ENCODE measurements at regions not wholly inside any gene's neighbourhood (a gene's known extent, or its start where the extent isn't known, plus 50 kb on each side); places are given as distances from the start of the nearest gene placed in this dataset.

- DNase-seq (ENCODE audit: low read depth in 1 of 2, low spot score in 2 of 2): no peak
- no peaks in the 10 kb centered on the region for H3K27me3 ChIP-seq (replicated peaks)
- H3K36me3 ChIP-seq: no peaks in the 10 kb centered on the region
- H3K27ac ChIP-seq: no peak overlapping the region
- H3K4me1 ChIP-seq (replicated peaks): no peaks in the 10 kb centered on the region
- no peak overlapping the region for H3K4me3 ChIP-seq
- no peaks in the 10 kb centered on the region for H3K9me3 ChIP-seq (replicated peaks)
Measured at GRCh38 chr11:116257092-116257491, 515.7 kb downstream of the BUD13 start.

GRCh38 chr11:116256215-116256614 is 516.6 kb downstream of the BUD13 start:
- Histone ChIP-seq H3K4me1 (replicated peaks) (no peaks in the 10 kb centered on the region), H3K9me3 (replicated peaks) (no peaks in the 10 kb centered on the region), H3K4me3 (no peak overlapping the region), H3K27me3 (replicated peaks) (no peaks in the 10 kb centered on the region), H3K36me3 (no peaks in the 10 kb centered on the region), H3K27ac (no peak overlapping the region)
- DNase-seq (ENCODE audit: low read depth in 1 of 2, low spot score in 2 of 2): no peak

GRCh38 chr11:116255321-116255953 is 517.4 kb downstream of the BUD13 start:
- Histone ChIP-seq H3K9me3 (replicated peaks) (no peaks in the 10 kb centered on the region), H3K36me3 (no peaks in the 10 kb centered on the region), H3K27ac (no peak overlapping the region), H3K27me3 (replicated peaks) (no peaks in the 10 kb centered on the region), H3K4me1 (replicated peaks) (no peaks in the 10 kb centered on the region), H3K4me3 (no peak overlapping the region)
- no peak for DNase-seq (ENCODE audit: low read depth in 1 of 2, low spot score in 2 of 2)

- H3K4me1 ChIP-seq (replicated peaks): no peaks in the 10 kb centered on the region
- H3K4me3 ChIP-seq: no peak overlapping the region
- no peak overlapping the region for H3K27ac ChIP-seq
- no peak for DNase-seq (ENCODE audit: low read depth in 1 of 2, low spot score in 2 of 2)
- no peaks in the 10 kb centered on the region for H3K36me3 ChIP-seq
- no peaks in the 10 kb centered on the region for H3K27me3 ChIP-seq (replicated peaks)
- H3K9me3 ChIP-seq (replicated peaks): no peaks in the 10 kb centered on the region
Measured at GRCh38 chr11:116250155-116250554, 522.6 kb downstream of the BUD13 start.

- no peak for DNase-seq (ENCODE audit: low read depth in 1 of 2, low spot score in 2 of 2)
- H3K27ac ChIP-seq: no peak overlapping the region
- no peak overlapping the region for H3K4me3 ChIP-seq
- no peaks in the 10 kb centered on the region for H3K9me3 ChIP-seq (replicated peaks)
- H3K36me3 ChIP-seq: no peaks in the 10 kb centered on the region
- H3K27me3 ChIP-seq (replicated peaks): no peaks in the 10 kb centered on the region
- H3K4me1 ChIP-seq (replicated peaks): no peaks in the 10 kb centered on the region
Measured at GRCh38 chr11:116249561-116249960, 523.2 kb downstream of the BUD13 start.

GRCh38 chr11:116244889-116245288 is 527.9 kb downstream of the BUD13 start:
- no peaks in the 10 kb centered on the region for H3K9me3 ChIP-seq (replicated peaks)
- H3K4me3 ChIP-seq: no peak overlapping the region
- H3K36me3 ChIP-seq: no peaks in the 10 kb centered on the region
- no peaks in the 10 kb centered on the region for H3K27me3 ChIP-seq (replicated peaks)
- no peak overlapping the region for H3K27ac ChIP-seq
- H3K4me1 ChIP-seq (replicated peaks): no peaks in the 10 kb centered on the region
- no peak for DNase-seq (ENCODE audit: low read depth in 1 of 2, low spot score in 2 of 2)

GRCh38 chr11:116244439-116244838 is 528.3 kb downstream of the BUD13 start:
- Histone ChIP-seq H3K4me3 (no peak overlapping the region), H3K27ac (no peak overlapping the region), H3K36me3 (no peaks in the 10 kb centered on the region), H3K9me3 (replicated peaks) (no peaks in the 10 kb centered on the region), H3K27me3 (replicated peaks) (no peaks in the 10 kb centered on the region), H3K4me1 (replicated peaks) (no peaks in the 10 kb centered on the region)
- no peak for DNase-seq (ENCODE audit: low read depth in 1 of 2, low spot score in 2 of 2)

GRCh38 chr11:116243991-116244390 is 528.8 kb downstream of the BUD13 start:
- Histone ChIP-seq H3K27ac (no peak overlapping the region), H3K36me3 (no peaks in the 10 kb centered on the region)

GRCh38 chr11:116242006-116242405 is 530.8 kb downstream of the BUD13 start:
- Histone ChIP-seq H3K4me3 (no peak overlapping the region), H3K27me3 (replicated peaks) (no peaks in the 10 kb centered on the region), H3K27ac (no peak overlapping the region), H3K4me1 (replicated peaks) (no peaks in the 10 kb centered on the region), H3K9me3 (replicated peaks) (no peaks in the 10 kb centered on the region), H3K36me3 (no peaks in the 10 kb centered on the region)
- DNase-seq (ENCODE audit: low read depth in 1 of 2, low spot score in 2 of 2): no peak

More at GRCh38 chr11:116243991-116244390, 528.8 kb downstream of the BUD13 start:
- Histone ChIP-seq H3K27me3 (replicated peaks) (no peaks in the 10 kb centered on the region), H3K4me3 (no peak overlapping the region), H3K9me3 (replicated peaks) (no peaks in the 10 kb centered on the region), H3K4me1 (replicated peaks) (no peaks in the 10 kb centered on the region)
- no peak for DNase-seq (ENCODE audit: low read depth in 1 of 2, low spot score in 2 of 2)

- Histone ChIP-seq H3K9me3 (replicated peaks) (no peaks in the 10 kb centered on the region), H3K27ac (no peak overlapping the region), H3K27me3 (replicated peaks) (no peaks in the 10 kb centered on the region), H3K4me3 (no peak overlapping the region), H3K36me3 (no peaks in the 10 kb centered on the region), H3K4me1 (replicated peaks) (no peaks in the 10 kb centered on the region)
- DNase-seq (ENCODE audit: low read depth in 1 of 2, low spot score in 2 of 2): no peak
Measured at GRCh38 chr11:116240710-116241109, 532.1 kb downstream of the BUD13 start.

- no peaks in the 10 kb centered on the region for H3K27me3 ChIP-seq (replicated peaks)
- H3K9me3 ChIP-seq (replicated peaks): no peaks in the 10 kb centered on the region
- no peaks in the 10 kb centered on the region for H3K4me1 ChIP-seq (replicated peaks)
- H3K36me3 ChIP-seq: no peaks in the 10 kb centered on the region
- H3K27ac ChIP-seq: no peak overlapping the region
- H3K4me3 ChIP-seq: no peak overlapping the region
- no peak for DNase-seq (ENCODE audit: low read depth in 1 of 2, low spot score in 2 of 2)
Measured at GRCh38 chr11:116239247-116239646, 533.5 kb downstream of the BUD13 start.

- Histone ChIP-seq H3K4me3 (no peak overlapping the region), H3K27me3 (replicated peaks) (no peaks in the 10 kb centered on the region), H3K9me3 (replicated peaks) (no peaks in the 10 kb centered on the region), H3K4me1 (replicated peaks) (no peaks in the 10 kb centered on the region), H3K27ac (no peak overlapping the region), H3K36me3 (no peaks in the 10 kb centered on the region)
- DNase-seq (ENCODE audit: low read depth in 1 of 2, low spot score in 2 of 2): no peak
Measured at GRCh38 chr11:116234989-116235568, 537.7 kb downstream of the BUD13 start.

GRCh38 chr11:116233561-116233960 is 539.2 kb downstream of the BUD13 start:
- Histone ChIP-seq H3K4me3 (no peak overlapping the region), H3K27ac (no peak overlapping the region), H3K4me1 (replicated peaks) (no peaks in the 10 kb centered on the region), H3K27me3 (replicated peaks) (no peaks in the 10 kb centered on the region), H3K36me3 (no peaks in the 10 kb centered on the region), H3K9me3 (replicated peaks) (no peaks in the 10 kb centered on the region)
- no peak for DNase-seq (ENCODE audit: low read depth in 1 of 2, low spot score in 2 of 2)

- H3K27me3 ChIP-seq (replicated peaks): no peaks in the 10 kb centered on the region
- DNase-seq (ENCODE audit: low read depth in 1 of 2, low spot score in 2 of 2): no peak
Measured at GRCh38 chr11:116232364-116232828, 540.4 kb downstream of the BUD13 start.

GRCh38 chr11:116231543-116231942 is 541.2 kb downstream of the BUD13 start:
- H3K4me1 ChIP-seq (replicated peaks): no peaks in the 10 kb centered on the region
- H3K36me3 ChIP-seq: no peaks in the 10 kb centered on the region
- no peaks in the 10 kb centered on the region for H3K9me3 ChIP-seq (replicated peaks)
- H3K4me3 ChIP-seq: no peak overlapping the region
- no peaks in the 10 kb centered on the region for H3K27me3 ChIP-seq (replicated peaks)
- no peak for DNase-seq (ENCODE audit: low read depth in 1 of 2, low spot score in 2 of 2)
- no peak overlapping the region for H3K27ac ChIP-seq

More at GRCh38 chr11:116232364-116232828, 540.4 kb downstream of the BUD13 start:
- H3K27ac ChIP-seq: no peak overlapping the region
- no peaks in the 10 kb centered on the region for H3K36me3 ChIP-seq
- H3K9me3 ChIP-seq (replicated peaks): no peaks in the 10 kb centered on the region
- H3K4me1 ChIP-seq (replicated peaks): no peaks in the 10 kb centered on the region
- no peak overlapping the region for H3K4me3 ChIP-seq

All from SJSA1 (cell line).